Esophagus squamous epithelium (tissue), 4 donors: ENCODE measurements at regions not wholly inside any gene's neighbourhood (a gene's known extent, or its start where the extent isn't known, plus 50 kb on each side); places are given as distances from the start of the nearest gene placed in this dataset.

Experiments used
- POLR2A ChIP-seq, 4 donors: fragments of 450-650 bp; IDR thresholded peaks; one replicate each; pipeline ENCODE4 v1.6.1; 2017; ENCODE audit warnings: antibody characterized with exemption in 4 of 4, mild to moderate bottlenecking in 4 of 4, moderate library complexity in 3 of 4
- TF ChIP-seq, protein P1 (sequence below), 6 experiments: fragments of 450-650 bp in 4 of 6; fragments of 200-600 bp in 2 of 6; sonication (generic) in 2 of 6; IDR thresholded peaks; one replicate each; pipeline ENCODE4 v1.5.1; 2016 to 2019; ENCODE audit warnings: antibody characterized with exemption in 6 of 6, mild to moderate bottlenecking in 4 of 6, moderate library complexity in 4 of 6

DNA sequence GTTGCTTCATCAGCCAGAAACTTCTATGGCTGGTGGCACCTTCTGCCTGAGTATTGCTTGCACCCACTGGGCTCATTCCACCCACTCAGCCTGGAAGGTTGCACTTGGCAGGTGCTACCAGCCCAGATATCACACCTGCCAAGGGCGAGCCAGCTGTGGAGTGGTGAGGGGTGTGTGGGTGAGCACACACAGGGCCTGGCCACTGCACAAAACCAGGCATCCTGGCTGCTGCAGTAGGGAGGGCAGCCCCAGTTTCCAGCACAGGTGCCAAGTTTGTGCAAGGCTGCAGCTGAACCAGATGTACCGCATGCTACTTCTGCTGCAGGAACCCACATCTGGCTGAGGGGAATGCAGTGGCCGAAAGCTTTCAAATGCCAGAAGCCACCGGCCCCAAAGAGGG is 1147.8 kb downstream of the FSCB start:
- TF ChIP-seq, protein P1, sequence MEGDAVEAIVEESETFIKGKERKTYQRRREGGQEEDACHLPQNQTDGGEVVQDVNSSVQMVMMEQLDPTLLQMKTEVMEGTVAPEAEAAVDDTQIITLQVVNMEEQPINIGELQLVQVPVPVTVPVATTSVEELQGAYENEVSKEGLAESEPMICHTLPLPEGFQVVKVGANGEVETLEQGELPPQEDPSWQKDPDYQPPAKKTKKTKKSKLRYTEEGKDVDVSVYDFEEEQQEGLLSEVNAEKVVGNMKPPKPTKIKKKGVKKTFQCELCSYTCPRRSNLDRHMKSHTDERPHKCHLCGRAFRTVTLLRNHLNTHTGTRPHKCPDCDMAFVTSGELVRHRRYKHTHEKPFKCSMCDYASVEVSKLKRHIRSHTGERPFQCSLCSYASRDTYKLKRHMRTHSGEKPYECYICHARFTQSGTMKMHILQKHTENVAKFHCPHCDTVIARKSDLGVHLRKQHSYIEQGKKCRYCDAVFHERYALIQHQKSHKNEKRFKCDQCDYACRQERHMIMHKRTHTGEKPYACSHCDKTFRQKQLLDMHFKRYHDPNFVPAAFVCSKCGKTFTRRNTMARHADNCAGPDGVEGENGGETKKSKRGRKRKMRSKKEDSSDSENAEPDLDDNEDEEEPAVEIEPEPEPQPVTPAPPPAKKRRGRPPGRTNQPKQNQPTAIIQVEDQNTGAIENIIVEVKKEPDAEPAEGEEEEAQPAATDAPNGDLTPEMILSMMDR (IDR thresholded peaks at IDR 0.05): no peak
- no peak for TF ChIP-seq POLR2A (IDR thresholded peaks at IDR 0.05)
